Skin of body (tissue), 1 donor: ENCODE measurements at regions not wholly inside any gene's neighbourhood (a gene's known extent, or its start where the extent isn't known, plus 50 kb on each side); places are given as distances from the start of the nearest gene placed in this dataset.

Experiments
- DNase-seq: peaks from one replicate; lab custom pipeline; 2025; lab: John Stamatoyannopoulos, UW

DNA sequence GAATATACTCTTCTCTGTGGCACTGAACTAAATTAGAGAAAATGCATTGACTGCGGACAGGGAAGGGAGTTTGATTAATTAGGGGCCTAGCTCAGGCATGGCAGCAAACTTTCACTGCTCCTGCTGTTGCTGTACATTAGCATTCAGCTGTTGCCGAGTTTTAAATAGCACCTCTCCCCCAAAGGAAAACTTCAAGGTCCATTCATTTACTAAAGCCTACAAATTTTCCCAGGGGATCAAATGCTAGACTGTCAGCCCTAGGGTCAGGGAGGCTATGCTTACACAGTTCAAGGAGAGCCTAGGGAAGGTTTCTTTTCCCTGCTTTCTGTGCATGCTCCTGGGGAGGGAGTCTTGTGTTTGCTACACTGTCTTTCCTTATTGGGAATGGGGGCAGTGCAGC is 60.0 kb upstream of the GZMB start:
- no peak for DNase-seq

DNA sequence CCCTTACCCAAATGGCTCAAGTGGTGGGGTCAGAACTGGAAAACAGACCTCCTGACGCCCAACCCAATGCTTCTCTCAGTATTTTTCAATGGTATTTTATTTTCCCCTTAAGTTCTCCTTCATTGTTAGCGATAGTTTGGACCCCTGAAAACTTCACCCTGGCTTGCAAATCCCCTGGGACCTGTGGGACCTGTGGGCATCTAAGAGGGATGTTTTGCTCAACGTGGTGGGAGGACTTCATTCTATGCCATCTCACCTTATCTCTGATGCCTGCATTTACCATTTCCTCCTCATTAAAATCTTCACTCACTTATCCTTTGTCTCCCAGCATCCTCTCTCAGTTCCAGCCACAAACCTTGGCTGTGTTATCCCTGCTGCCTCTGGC is 59.4 kb upstream of the GZMB start:
- no peak for DNase-seq

DNA sequence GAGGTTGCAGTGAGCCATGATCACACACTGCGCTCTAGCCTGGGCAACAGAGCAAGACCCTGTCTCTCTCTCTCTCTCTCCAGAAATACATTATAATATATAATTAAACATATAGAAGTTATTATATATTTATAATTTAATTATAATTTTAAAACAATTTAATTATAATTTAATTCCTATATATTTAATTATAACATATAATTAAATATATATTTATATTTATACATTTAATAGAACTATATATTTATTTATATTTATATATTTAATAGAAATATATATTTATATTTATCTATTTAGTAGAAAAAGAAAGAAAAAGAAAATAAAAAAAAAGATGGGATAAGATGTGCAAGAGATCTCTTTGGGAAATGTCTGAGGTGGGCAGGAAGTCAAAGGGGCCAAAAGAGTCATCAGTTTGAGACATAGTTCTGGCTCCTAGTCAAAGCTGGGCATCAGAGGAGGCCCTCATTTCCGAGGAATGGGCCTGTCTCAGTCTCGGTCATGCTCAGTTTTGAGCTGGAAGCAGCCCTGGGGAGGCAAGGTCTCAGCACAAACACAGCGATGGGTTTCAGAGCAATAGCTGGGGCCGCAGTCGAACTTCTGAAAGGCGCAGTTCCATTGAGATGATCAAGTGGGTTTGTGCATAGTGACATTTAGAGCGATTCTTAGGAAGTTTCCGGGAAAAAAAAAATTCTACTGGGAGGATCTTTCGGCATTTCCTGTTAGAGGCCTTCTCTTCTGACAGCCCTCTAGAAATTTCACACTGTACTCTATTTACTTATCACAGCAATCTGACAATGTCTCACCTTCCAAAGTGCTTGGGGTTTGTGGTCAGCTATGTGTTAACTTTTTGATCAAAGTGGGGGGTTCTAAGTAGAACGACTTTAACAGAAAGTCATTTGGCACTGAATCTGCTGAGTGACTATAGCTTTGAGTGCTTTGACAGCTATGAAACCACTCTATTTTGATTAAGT is 58.7 kb upstream of the GZMB start:
- DNase-seq: no peak

DNA sequence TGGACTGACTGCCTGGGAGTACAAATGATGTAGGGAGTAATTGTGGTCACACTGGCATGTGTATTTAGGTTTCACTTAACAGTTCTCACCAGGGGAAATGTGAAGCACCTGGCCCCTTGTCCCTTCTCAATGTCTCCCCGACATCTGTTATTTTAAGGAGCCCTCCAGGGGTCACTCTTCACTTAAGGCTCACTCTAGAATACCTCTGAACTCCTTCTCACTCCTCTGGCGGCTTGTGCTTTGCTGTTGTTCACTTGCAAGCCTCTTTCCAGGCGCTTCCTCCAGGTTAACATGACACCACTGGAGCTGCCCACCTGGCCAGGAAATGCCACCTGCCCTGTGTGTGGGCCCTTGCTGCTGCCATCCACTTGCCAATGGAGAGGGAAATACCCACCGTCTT is 56.5 kb upstream of the GZMB start:
- no peak for DNase-seq

DNA sequence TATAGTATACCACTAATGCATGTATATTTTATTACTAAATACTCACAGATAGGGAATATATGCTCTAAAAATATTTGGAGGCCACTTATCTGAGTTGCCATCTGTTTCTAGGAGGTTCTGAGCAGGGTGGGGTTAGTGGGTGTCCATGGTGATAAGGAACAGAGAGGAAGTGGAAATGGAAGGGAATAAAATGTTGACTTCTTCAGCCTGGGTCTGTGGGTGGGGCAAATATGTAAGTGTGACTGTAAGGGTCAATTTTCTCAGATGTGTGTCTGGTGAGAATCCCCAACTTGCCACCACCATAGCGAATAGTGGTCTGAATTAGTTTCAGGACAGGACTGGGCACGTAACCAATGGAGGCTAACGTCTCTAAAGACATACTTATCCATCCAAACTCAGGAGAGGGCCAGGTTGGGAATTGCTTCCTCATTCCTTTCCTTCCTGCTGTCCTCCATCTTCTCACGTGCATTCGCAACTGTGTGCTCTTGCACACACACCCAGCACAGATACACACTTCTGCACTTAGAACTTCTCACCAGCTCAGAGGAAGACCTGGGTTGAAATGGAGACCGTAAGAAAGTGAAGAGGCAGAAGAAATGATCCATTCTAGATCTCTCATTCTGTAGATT is 54.2 kb upstream of the GZMB start:
- no peak for DNase-seq
